ENCODE measurements at regions not wholly inside any gene's neighbourhood (a gene's known extent, or its start where the extent isn't known, plus 50 kb on each side); places are given as distances from the start of the nearest gene placed in this dataset.

- TF ChIP-seq, protein P1, sequence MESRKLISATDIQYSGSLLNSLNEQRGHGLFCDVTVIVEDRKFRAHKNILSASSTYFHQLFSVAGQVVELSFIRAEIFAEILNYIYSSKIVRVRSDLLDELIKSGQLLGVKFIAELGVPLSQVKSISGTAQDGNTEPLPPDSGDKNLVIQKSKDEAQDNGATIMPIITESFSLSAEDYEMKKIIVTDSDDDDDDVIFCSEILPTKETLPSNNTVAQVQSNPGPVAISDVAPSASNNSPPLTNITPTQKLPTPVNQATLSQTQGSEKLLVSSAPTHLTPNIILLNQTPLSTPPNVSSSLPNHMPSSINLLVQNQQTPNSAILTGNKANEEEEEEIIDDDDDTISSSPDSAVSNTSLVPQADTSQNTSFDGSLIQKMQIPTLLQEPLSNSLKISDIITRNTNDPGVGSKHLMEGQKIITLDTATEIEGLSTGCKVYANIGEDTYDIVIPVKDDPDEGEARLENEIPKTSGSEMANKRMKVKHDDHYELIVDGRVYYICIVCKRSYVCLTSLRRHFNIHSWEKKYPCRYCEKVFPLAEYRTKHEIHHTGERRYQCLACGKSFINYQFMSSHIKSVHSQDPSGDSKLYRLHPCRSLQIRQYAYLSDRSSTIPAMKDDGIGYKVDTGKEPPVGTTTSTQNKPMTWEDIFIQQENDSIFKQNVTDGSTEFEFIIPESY (IDR thresholded peaks at IDR 0.05): no peak
- TF ChIP-seq JUND (IDR thresholded peaks at IDR 0.05): no peak
- no peak for TF ChIP-seq RXRA (IDR thresholded peaks at IDR 0.05)
- no peak for TF ChIP-seq FOXA1 (IDR thresholded peaks at IDR 0.05)
Measured at GRCh38 chr1:38240618-38241017, 194.0 kb upstream of the POU3F1 start (continued).

DNA sequence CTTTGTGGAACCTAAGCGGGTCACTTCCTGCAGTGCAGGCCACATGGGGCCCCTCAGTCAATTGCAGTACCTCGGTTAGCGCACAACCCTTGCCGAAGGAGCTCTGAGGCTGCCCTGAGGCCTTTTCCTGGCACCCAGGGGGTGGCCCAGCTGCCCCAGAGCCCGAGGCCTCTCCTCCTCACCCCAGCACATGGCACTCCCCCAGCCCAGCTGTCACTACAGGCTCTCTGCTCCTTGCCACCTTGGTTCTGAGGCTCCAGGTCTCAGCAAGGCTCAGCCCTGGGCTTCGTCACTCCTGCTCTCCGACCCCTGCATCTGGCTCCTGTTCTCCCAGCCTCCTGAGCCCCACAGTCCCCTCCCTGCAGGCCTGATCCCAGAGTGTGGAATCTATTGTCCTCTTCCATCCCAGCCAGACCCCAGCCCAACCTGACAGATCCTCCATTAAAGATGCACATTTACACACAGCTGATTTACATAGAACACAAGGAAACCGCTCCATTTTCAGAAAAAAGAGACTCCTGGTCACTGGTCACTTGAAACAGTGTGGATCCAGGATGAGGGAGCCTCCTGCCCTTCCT is 192.8 kb upstream of the POU3F1 start:
- TF ChIP-seq GABPA (IDR thresholded peaks at IDR 0.05 in 1 of 2, conservative IDR thresholded peaks at IDR 0.05 in 1 of 2) (no peak), SP1 (IDR thresholded peaks at IDR 0.05) (no peak), RXRA (IDR thresholded peaks at IDR 0.05) (no peak), EGR1 (IDR thresholded peaks at IDR 0.05; ENCODE audit: low read depth in 2 of 2) (no peak), JUND (IDR thresholded peaks at IDR 0.05) (no peak), MAX (IDR thresholded peaks at IDR 0.05) (no peak), RAD21 (IDR thresholded peaks at IDR 0.05) (no peak), YY1 (IDR thresholded peaks at IDR 0.05) (no peak), FOXA2 (IDR thresholded peaks at IDR 0.05) (no peak), TAF1 (conservative IDR thresholded peaks at IDR 0.05) (no peak)
- TF ChIP-seq, protein P2, sequence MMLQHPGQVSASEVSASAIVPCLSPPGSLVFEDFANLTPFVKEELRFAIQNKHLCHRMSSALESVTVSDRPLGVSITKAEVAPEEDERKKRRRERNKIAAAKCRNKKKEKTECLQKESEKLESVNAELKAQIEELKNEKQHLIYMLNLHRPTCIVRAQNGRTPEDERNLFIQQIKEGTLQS (IDR thresholded peaks at IDR 0.05): no peak
- TF ChIP-seq, protein P1 (IDR thresholded peaks at IDR 0.05): no peak
- Histone ChIP-seq H3K27me3 (ENCODE audit: control insufficient read depth in 4 of 4, insufficient read depth in 4 of 4, low read length in 3 of 4) (no peaks in the 10 kb centered on the region), H3K27ac (ENCODE audit: low read depth in 1 of 2, low read length in 2 of 2) (no peak overlapping the region), H3K36me3 (ENCODE audit: control insufficient read depth in 4 of 4, insufficient read depth in 3 of 4, low read depth in 1 of 4, low read length in 3 of 4) (no peaks in the 10 kb centered on the region), H3K9me3 (ENCODE audit: control insufficient read depth in 4 of 4, low read length in 3 of 4) (no peaks in the 10 kb centered on the region), H3K4me1 (ENCODE audit: control insufficient read depth in 4 of 4, insufficient read depth in 4 of 4, low read length in 3 of 4) (no peaks in the 10 kb centered on the region), H3K4me3 (ENCODE audit: low read depth in 1 of 3, low read length in 3 of 3) (no peak overlapping the region), H3K9ac (ENCODE audit: low read depth in 1 of 2, low read length in 2 of 2) (no peak overlapping the region)
- WGBS: 93% methylated on average over 8 of the region's 8 CpGs
- DNase-seq (ENCODE audit: low spot score): no peak

GRCh38 chr1:38238294-38238693 is 191.7 kb upstream of the POU3F1 start:
- no peak overlapping the region for H3K4me3 ChIP-seq (ENCODE audit: low read depth in 1 of 3, low read length in 3 of 3)
- H3K9me3 ChIP-seq (ENCODE audit: control insufficient read depth in 4 of 4, low read length in 3 of 4): no peaks in the 10 kb centered on the region
- H3K36me3 ChIP-seq (ENCODE audit: control insufficient read depth in 4 of 4, insufficient read depth in 3 of 4, low read depth in 1 of 4, low read length in 3 of 4): no peaks in the 10 kb centered on the region
- H3K27me3 ChIP-seq (ENCODE audit: control insufficient read depth in 4 of 4, insufficient read depth in 4 of 4, low read length in 3 of 4): no peaks in the 10 kb centered on the region
- 93% methylated on average over 5 of the region's 5 CpGs for WGBS
- no peak overlapping the region for H3K27ac ChIP-seq (ENCODE audit: low read depth in 1 of 2, low read length in 2 of 2)
- no peak for DNase-seq (ENCODE audit: low spot score)
- H3K4me1 ChIP-seq (ENCODE audit: control insufficient read depth in 4 of 4, insufficient read depth in 4 of 4, low read length in 3 of 4): no peaks in the 10 kb centered on the region
- no peak overlapping the region for H3K9ac ChIP-seq (ENCODE audit: low read depth in 1 of 2, low read length in 2 of 2)
- TF ChIP-seq, protein P2 (IDR thresholded peaks at IDR 0.05): no peak
- no peak for TF ChIP-seq TAF1 (conservative IDR thresholded peaks at IDR 0.05)
- TF ChIP-seq HNF4G (IDR thresholded peaks at IDR 0.05): no peak
- no peak for TF ChIP-seq GABPA (IDR thresholded peaks at IDR 0.05 in 1 of 2, conservative IDR thresholded peaks at IDR 0.05 in 1 of 2)
- no peak for TF ChIP-seq CTCF (IDR thresholded peaks at IDR 0.05; ENCODE audit: low read depth, low read length, missing input control)
- TF ChIP-seq FOXA2 (IDR thresholded peaks at IDR 0.05): no peak
- TF ChIP-seq, protein P1 (IDR thresholded peaks at IDR 0.05): no peak
- no peak for TF ChIP-seq JUND (IDR thresholded peaks at IDR 0.05)
- no peak for TF ChIP-seq SP1 (IDR thresholded peaks at IDR 0.05)
- TF ChIP-seq HNF4A (conservative IDR thresholded peaks at IDR 0.05): no peak
- TF ChIP-seq, protein P3, sequence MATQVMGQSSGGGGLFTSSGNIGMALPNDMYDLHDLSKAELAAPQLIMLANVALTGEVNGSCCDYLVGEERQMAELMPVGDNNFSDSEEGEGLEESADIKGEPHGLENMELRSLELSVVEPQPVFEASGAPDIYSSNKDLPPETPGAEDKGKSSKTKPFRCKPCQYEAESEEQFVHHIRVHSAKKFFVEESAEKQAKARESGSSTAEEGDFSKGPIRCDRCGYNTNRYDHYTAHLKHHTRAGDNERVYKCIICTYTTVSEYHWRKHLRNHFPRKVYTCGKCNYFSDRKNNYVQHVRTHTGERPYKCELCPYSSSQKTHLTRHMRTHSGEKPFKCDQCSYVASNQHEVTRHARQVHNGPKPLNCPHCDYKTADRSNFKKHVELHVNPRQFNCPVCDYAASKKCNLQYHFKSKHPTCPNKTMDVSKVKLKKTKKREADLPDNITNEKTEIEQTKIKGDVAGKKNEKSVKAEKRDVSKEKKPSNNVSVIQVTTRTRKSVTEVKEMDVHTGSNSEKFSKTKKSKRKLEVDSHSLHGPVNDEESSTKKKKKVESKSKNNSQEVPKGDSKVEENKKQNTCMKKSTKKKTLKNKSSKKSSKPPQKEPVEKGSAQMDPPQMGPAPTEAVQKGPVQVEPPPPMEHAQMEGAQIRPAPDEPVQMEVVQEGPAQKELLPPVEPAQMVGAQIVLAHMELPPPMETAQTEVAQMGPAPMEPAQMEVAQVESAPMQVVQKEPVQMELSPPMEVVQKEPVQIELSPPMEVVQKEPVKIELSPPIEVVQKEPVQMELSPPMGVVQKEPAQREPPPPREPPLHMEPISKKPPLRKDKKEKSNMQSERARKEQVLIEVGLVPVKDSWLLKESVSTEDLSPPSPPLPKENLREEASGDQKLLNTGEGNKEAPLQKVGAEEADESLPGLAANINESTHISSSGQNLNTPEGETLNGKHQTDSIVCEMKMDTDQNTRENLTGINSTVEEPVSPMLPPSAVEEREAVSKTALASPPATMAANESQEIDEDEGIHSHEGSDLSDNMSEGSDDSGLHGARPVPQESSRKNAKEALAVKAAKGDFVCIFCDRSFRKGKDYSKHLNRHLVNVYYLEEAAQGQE (IDR thresholded peaks at IDR 0.05): no peak
- no peak for TF ChIP-seq FOXA1 (IDR thresholded peaks at IDR 0.05)
- no peak for TF ChIP-seq RAD21 (IDR thresholded peaks at IDR 0.05)

Data from liver (tissue), 8 donors.